Osteocyte (in vitro differentiated cells): ENCODE measurements at regions not wholly inside any gene's neighbourhood (a gene's known extent, or its start where the extent isn't known, plus 50 kb on each side); places are given as distances from the start of the nearest gene placed in this dataset.

ENCODE experiments used
- DNase-seq: peaks from one replicate; pipeline ENCODE4 v3.0.0; 2021; ENCODE audit warnings: mixed read lengths; ENCODE audit not compliant: unreplicated experiment; ENCODE audit errors: extremely low spot score
- H3K27ac Mint-ChIP-seq: one replicate; pipeline ENCODE4 v1.8.0; 2021; ENCODE audit warnings: mild to moderate bottlenecking, mixed read lengths; ENCODE audit not compliant: unreplicated experiment
- H3K27me3 Mint-ChIP-seq: one replicate; pipeline ENCODE4 v1.8.0; 2021; ENCODE audit warnings: mixed read lengths; ENCODE audit not compliant: unreplicated experiment
- H3K36me3 Mint-ChIP-seq: one replicate; pipeline ENCODE4 v1.8.0; 2021; ENCODE audit warnings: mixed read lengths; ENCODE audit not compliant: unreplicated experiment
- H3K4me1 Mint-ChIP-seq: one replicate; pipeline ENCODE4 v1.8.0; 2021; ENCODE audit warnings: mixed read lengths; ENCODE audit not compliant: unreplicated experiment
- H3K4me3 Mint-ChIP-seq: one replicate; pipeline ENCODE4 v1.8.0; 2021; ENCODE audit warnings: mild to moderate bottlenecking, moderate library complexity, mixed read lengths; ENCODE audit not compliant: unreplicated experiment
- H3K9me3 Mint-ChIP-seq: one replicate; pipeline ENCODE4 v1.8.0; 2021; ENCODE audit warnings: mixed read lengths; ENCODE audit not compliant: unreplicated experiment
- TF ChIP-seq, protein P1 (sequence below): fragments of 200-600 bp; sonication (generic); IDR thresholded peaks from 2 replicates; pipeline ENCODE4 v1.5.0; 2021; ENCODE audit warnings: antibody characterized with exemption, mild to moderate bottlenecking, moderate library complexity

DNA sequence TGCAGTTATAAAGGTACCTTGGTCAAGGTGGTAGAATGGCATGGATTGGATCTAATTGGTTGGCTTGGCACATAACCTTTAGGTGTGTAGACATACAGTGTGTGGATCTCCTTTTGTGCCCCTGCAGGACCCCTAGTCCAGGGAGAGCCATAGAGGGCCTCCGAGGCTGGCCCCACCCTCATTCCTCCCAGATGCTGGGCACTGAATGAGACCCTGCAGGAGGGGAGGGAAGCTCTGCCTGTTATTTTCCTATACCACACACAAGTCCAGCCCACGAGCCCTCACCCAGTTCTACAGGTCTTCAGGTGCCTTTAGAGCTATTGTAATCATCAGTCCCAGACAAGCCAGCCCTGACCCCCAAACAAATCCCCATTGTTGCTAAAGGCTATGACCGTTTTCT is 58.9 kb downstream of the KCNF1 start:
- TF ChIP-seq, protein P1, sequence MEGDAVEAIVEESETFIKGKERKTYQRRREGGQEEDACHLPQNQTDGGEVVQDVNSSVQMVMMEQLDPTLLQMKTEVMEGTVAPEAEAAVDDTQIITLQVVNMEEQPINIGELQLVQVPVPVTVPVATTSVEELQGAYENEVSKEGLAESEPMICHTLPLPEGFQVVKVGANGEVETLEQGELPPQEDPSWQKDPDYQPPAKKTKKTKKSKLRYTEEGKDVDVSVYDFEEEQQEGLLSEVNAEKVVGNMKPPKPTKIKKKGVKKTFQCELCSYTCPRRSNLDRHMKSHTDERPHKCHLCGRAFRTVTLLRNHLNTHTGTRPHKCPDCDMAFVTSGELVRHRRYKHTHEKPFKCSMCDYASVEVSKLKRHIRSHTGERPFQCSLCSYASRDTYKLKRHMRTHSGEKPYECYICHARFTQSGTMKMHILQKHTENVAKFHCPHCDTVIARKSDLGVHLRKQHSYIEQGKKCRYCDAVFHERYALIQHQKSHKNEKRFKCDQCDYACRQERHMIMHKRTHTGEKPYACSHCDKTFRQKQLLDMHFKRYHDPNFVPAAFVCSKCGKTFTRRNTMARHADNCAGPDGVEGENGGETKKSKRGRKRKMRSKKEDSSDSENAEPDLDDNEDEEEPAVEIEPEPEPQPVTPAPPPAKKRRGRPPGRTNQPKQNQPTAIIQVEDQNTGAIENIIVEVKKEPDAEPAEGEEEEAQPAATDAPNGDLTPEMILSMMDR = no peak
- H3K9me3 Mint-ChIP-seq = peaks cover 5% of the 10 kb centered on the region
- H3K27ac Mint-ChIP-seq = no peak overlapping the region
- DNase-seq = no peak
- peaks cover 18% of the 10 kb centered on the region for H3K27me3 Mint-ChIP-seq
- no peaks in the 10 kb centered on the region for H3K36me3 Mint-ChIP-seq
- H3K4me1 Mint-ChIP-seq = no peaks in the 10 kb centered on the region
- no peak overlapping the region for H3K4me3 Mint-ChIP-seq

DNA sequence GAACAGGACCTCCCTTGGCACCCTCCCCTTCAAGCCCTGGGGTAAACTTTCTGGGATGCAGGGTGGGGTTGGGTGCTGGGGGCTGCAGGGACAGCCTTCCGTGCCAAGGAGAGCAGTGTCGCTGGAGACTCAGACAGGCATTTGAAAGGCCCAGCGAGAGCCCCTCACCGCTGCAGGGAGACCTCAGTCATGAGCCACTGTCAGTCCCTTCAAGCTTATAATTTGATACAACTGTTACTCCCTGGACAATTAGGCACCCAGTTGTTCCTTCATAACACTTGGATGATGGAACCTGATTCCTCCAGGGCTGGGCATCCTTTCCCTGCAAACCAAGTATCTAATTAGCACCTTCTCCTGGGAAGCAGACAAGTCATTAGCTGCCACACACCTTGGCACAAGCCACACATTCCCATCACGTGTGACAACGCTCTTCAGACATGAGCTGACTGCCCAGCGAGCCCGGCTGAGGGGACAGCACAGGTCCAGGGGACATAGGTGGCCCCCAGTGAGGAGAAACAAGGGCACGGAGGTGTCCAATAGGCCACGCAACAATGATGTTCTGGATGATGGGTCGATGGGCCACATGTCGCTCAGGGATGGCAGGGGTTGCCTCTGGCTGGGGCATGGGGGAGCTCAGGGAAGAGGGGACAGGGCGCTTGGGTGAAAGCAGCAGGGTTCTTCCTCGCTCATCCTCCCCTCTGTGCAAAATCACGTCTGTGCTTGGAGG is 59.6 kb downstream of the KCNF1 start:
- no peaks in the 10 kb centered on the region for H3K4me1 Mint-ChIP-seq
- H3K36me3 Mint-ChIP-seq = no peaks in the 10 kb centered on the region
- no peak for DNase-seq
- TF ChIP-seq, protein P1 = no peak
- no peak overlapping the region for H3K4me3 Mint-ChIP-seq
- H3K27ac Mint-ChIP-seq = no peak overlapping the region
- H3K27me3 Mint-ChIP-seq = peaks cover 18% of the 10 kb centered on the region
- peaks cover 5% of the 10 kb centered on the region for H3K9me3 Mint-ChIP-seq

DNA sequence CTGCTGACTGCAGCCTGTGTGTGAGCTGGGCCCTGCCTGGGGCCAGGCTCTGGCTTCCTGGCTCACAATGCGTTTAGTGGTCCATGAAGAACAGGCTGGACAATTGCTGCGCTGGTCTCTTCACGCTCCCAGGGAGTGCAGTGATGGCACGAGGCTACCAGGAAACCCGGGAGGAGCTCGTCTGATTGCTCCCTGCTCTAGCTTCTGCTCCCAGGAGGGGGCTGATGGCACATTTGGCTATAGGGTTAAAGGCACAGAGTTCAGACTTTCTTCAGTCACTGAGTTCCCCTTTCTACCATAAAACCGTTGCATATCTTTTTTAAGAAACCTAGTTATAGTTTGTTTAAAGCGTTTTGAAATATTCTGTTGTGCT is 60.1 kb downstream of the KCNF1 start:
- no peak for DNase-seq
- no peak overlapping the region for H3K4me3 Mint-ChIP-seq
- TF ChIP-seq, protein P1 = no peak
- peaks cover 21% of the 10 kb centered on the region for H3K27me3 Mint-ChIP-seq
- H3K9me3 Mint-ChIP-seq = peaks cover 5% of the 10 kb centered on the region
- no peaks in the 10 kb centered on the region for H3K4me1 Mint-ChIP-seq
- H3K36me3 Mint-ChIP-seq = no peaks in the 10 kb centered on the region
- H3K27ac Mint-ChIP-seq = no peak overlapping the region

DNA sequence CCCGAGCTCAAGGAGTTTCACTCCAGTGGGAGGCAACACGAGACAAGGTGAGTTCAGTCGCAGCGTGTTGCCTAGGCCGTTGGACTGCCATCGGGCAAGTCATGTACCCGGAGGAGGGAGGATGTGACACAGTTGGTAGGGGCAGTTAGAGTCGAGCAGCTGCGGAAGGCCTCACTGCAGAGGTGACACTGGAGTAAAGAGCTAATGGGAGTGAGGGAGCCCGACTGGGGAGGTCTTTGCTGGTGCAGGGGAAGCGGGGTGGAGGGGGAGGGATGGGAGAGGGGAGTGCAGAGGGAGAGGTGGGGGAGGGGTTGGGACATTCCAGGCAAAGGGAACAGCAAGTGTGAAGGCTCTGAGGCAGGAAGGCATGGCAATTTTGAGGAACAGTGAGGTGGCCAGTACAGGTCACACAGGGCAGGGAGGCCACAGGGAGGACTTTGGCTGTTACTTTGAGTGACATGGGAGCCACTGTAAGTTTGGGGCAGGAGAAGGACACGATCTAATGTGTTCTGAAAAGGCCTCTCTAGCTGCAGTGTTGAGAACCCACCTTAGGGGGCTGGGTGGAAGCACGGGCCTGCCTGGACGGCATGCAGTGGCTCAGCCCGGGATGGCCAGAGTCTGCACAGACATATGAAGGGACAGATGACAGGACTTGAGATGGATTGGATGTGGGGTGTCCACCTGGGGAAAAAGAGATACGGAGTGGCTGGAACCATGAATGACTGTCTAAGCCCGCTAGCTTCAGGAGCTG is 61.1 kb downstream of the KCNF1 start:
- no peak overlapping the region for H3K27ac Mint-ChIP-seq
- peaks cover 3% of the 10 kb centered on the region for H3K4me1 Mint-ChIP-seq
- no peak overlapping the region for H3K4me3 Mint-ChIP-seq
- peaks cover 26% of the 10 kb centered on the region for H3K27me3 Mint-ChIP-seq
- H3K9me3 Mint-ChIP-seq = peaks cover 5% of the 10 kb centered on the region
- TF ChIP-seq, protein P1 = no peak
- no peaks in the 10 kb centered on the region for H3K36me3 Mint-ChIP-seq
- no peak for DNase-seq

DNA sequence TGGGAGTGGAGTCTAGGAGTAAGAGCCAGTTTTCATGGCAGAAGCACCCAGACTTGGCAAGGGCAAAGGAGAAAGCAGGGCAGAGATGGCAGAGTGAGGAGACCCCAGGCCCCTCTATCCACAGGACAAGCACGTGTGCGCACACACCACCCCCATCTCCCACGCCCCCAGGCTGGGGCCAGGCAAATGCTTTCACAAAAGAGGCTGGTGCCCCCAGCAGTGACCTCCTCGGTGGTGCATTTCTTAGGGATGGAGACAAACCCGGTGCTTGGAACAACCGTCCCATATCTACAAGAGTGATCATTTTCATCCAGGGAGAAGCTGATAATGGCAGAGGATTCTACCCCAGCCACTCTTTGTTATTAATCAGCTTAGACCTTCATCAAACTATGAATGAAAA is 62.0 kb downstream of the KCNF1 start:
- TF ChIP-seq, protein P1 = no peak
- no peak overlapping the region for H3K27ac Mint-ChIP-seq
- H3K4me1 Mint-ChIP-seq = peaks cover 3% of the 10 kb centered on the region
- no peak overlapping the region for H3K4me3 Mint-ChIP-seq
- peaks cover 25% of the 10 kb centered on the region for H3K27me3 Mint-ChIP-seq
- DNase-seq = no peak
- peaks cover 5% of the 10 kb centered on the region for H3K9me3 Mint-ChIP-seq
- no peaks in the 10 kb centered on the region for H3K36me3 Mint-ChIP-seq
